ENCODE measurements at regions not wholly inside any gene's neighbourhood (a gene's known extent, or its start where the extent isn't known, plus 50 kb on each side); places are given as distances from the start of the nearest gene placed in this dataset.

DNA sequence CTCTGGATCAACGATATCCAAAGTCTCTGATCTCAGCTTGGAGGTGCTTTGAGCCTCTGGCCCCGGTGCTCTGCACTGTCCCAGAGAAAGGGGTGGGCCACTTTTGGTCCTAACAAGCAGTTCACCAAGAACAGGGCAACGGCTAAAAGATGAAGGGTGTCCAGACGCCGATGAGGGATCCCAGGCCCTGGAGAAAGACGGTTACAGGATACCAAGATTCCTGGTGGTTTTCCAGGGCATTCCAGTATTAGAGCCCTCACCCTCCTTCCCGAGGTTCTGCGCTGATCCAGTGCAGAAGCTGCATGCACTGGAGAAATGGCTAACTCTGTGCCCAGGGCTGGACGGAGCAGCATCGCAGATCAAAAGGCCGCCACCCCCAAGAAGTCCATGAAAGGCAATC lies 149.9 kb upstream of the IRF2BP2 start:
- peaks cover 12% of the 10 kb centered on the region for H3K4me1 ChIP-seq
- H3K27ac ChIP-seq, result no peak overlapping the region
- no peaks in the 10 kb centered on the region for H3K36me3 ChIP-seq
- ATAC-seq (no peak), DNase-seq (no peak)
- no peaks in the 10 kb centered on the region for H3K9me3 ChIP-seq
- intact Hi-C loops (cut with DNase I), result no loop called here
- H3K27me3 ChIP-seq (ENCODE audit: low read depth), result no peaks in the 10 kb centered on the region
- H3K4me3 ChIP-seq, result no peak overlapping the region
- TF ChIP-seq, protein P1, sequence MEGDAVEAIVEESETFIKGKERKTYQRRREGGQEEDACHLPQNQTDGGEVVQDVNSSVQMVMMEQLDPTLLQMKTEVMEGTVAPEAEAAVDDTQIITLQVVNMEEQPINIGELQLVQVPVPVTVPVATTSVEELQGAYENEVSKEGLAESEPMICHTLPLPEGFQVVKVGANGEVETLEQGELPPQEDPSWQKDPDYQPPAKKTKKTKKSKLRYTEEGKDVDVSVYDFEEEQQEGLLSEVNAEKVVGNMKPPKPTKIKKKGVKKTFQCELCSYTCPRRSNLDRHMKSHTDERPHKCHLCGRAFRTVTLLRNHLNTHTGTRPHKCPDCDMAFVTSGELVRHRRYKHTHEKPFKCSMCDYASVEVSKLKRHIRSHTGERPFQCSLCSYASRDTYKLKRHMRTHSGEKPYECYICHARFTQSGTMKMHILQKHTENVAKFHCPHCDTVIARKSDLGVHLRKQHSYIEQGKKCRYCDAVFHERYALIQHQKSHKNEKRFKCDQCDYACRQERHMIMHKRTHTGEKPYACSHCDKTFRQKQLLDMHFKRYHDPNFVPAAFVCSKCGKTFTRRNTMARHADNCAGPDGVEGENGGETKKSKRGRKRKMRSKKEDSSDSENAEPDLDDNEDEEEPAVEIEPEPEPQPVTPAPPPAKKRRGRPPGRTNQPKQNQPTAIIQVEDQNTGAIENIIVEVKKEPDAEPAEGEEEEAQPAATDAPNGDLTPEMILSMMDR (IDR thresholded peaks at IDR 0.05), result no peak

DNA sequence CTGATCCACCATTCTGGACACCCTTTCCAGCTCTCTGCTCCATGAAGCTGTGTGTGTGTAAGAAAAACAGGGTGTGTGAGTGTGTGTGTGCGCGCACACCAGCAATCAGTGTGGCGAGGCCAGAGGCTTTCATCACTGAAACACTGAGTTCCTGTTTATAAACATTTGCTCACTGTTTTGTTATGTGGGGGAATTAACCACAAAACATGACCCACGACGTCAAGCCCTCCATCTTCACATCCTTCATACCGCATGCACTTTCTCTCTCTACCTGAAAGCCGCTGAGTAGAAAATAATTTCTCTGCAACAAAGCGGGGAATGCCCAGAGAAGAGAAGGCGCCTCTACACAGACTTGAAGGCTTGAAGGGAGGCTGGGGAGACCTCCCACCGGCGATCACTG lies 148.9 kb upstream of the IRF2BP2 start:
- Histone ChIP-seq H3K9me3 (no peaks in the 10 kb centered on the region), H3K4me1 (peaks cover 12% of the 10 kb centered on the region), H3K27ac (no peak overlapping the region), H3K27me3 (ENCODE audit: low read depth) (no peaks in the 10 kb centered on the region), H3K36me3 (no peaks in the 10 kb centered on the region), H3K4me3 (no peak overlapping the region)
- TF ChIP-seq, protein P1 (IDR thresholded peaks at IDR 0.05), result no peak
- no peak for DNase-seq
- ATAC-seq, result peak in 1 of 2 donors; percentile 24
- intact Hi-C loops (cut with DNase I), result no loop called here

DNA sequence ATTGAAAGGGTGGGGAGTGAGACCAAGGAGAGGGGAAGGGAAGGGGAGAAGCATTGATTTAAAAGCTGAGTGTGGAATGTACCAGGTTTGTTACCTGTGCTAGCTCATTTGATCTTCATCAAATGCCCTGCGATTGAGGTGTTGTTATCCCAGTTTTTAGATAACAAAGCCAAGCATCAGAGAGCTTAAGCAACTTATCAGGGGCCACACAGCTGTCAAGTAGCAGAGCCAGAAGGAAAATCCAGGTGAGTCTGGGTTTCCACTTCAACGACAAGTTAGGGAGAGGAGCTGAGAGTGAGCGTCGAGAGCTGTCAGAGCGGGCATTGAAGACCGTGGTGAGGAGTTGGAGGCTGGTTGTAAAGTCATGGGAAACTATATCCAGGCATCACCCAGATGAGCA lies 146.9 kb upstream of the IRF2BP2 start:
- Histone ChIP-seq H3K27me3 (ENCODE audit: low read depth) (no peaks in the 10 kb centered on the region), H3K4me3 (no peak overlapping the region), H3K36me3 (no peaks in the 10 kb centered on the region), H3K9me3 (no peaks in the 10 kb centered on the region), H3K4me1 (peaks cover 12% of the 10 kb centered on the region), H3K27ac (no peak overlapping the region)
- DNase-seq (no peak), ATAC-seq (no peak)
- TF ChIP-seq, protein P1 (IDR thresholded peaks at IDR 0.05), result no peak
- intact Hi-C loops (cut with DNase I), result no loop called here

DNA sequence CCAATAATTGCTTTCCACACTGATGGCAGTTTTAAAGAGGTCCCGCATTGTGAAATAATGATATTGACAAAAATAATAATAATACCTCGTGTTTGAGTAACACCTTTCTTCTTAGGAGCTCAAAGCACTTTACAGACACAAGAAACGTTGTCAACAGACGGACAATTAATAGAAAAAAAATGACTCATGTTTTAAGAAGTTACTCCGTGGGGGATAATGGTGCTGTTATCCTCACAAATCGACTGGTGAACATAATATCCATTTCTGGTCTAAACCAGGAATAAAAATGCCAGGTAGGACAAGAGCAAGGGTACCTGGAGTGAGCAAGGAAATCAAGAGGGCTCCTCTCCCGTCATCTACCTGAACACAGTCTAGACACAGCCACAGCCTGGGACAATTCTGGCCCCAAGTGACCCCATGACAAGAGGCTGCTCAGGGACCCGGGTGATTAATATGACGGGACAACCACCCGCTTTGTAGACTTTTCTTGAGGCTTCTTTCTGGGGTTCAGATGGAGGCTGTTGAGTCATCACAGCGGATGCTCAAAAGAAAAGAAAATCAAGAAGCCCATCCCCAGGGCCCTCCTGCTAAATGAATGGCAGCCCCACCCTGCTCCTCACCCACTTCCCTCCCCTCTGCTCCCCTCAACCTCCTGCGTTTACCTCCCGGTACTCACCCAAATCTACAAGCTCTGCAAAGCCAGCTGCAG lies 146.2 kb upstream of the IRF2BP2 start:
- intact Hi-C loops (cut with DNase I), result no loop called here
- Histone ChIP-seq H3K9me3 (no peaks in the 10 kb centered on the region), H3K27me3 (ENCODE audit: low read depth) (no peaks in the 10 kb centered on the region), H3K27ac (no peak overlapping the region), H3K4me3 (no peak overlapping the region), H3K4me1 (peaks cover 12% of the 10 kb centered on the region), H3K36me3 (no peaks in the 10 kb centered on the region)
- no peak for DNase-seq
- ATAC-seq, result no peak
- TF ChIP-seq, protein P1 (IDR thresholded peaks at IDR 0.05), result no peak

DNA sequence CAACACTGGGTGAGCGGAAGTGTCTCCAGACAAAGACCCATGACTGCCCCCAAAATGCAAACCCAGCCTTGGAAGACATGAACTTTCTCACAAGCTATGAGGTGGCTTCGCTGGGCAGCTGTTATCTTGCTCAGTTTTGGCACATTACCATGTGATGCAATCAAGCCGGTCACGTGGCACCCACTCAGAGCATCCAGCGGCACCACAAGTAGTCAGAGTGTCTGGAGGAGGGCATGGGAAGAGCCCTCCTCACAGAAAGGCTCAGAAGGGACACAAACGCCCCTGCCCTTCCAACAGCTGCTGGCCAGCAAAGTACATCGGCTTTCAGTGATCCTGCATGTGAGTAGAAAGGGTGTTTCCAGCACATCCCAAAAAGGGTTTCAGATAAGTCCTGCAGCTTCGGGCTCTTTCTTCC lies 145.5 kb upstream of the IRF2BP2 start:
- no peak overlapping the region for H3K27ac ChIP-seq
- TF ChIP-seq, protein P1 (IDR thresholded peaks at IDR 0.05), result no peak
- H3K4me3 ChIP-seq, result no peak overlapping the region
- peaks cover 5% of the 10 kb centered on the region for H3K4me1 ChIP-seq
- no peaks in the 10 kb centered on the region for H3K9me3 ChIP-seq
- peak; percentile 81 for DNase-seq
- ATAC-seq, result peak; percentile 76 to 85
- no peaks in the 10 kb centered on the region for H3K36me3 ChIP-seq
- intact Hi-C loops (cut with DNase I), result no loop called here
- no peaks in the 10 kb centered on the region for H3K27me3 ChIP-seq (ENCODE audit: low read depth)
